NCI-H1694 treated with DMSO at 0.1 percent for 48 hours (cell line): ENCODE measurements at regions not wholly inside any gene's neighbourhood (a gene's known extent, or its start where the extent isn't known, plus 50 kb on each side); places are given as distances from the start of the nearest gene placed in this dataset.

Experiments
- DNase-seq: peaks from one replicate; lab custom pipeline; 2025; lab: John Stamatoyannopoulos, UW

DNA sequence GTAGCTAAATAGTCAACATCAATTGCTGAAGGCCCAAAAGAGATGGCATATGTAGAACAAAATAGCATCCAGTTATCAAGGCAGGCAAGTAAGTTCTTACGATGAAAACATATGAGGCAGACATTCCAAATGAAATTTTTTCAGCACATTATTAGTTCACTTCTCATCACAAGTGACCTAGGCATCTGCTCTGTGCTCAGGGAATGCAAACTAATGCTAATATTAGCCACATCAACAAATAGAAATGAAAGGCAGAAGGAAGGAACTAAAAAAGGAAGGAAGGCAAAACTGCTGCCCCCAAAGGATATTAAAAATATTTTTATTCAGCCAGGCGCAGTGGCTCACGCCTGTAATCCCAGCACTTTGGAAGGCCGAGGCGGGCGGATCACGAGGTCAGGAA is 51.2 kb upstream of the ROCK1 start:
- DNase-seq, result no peak

DNA sequence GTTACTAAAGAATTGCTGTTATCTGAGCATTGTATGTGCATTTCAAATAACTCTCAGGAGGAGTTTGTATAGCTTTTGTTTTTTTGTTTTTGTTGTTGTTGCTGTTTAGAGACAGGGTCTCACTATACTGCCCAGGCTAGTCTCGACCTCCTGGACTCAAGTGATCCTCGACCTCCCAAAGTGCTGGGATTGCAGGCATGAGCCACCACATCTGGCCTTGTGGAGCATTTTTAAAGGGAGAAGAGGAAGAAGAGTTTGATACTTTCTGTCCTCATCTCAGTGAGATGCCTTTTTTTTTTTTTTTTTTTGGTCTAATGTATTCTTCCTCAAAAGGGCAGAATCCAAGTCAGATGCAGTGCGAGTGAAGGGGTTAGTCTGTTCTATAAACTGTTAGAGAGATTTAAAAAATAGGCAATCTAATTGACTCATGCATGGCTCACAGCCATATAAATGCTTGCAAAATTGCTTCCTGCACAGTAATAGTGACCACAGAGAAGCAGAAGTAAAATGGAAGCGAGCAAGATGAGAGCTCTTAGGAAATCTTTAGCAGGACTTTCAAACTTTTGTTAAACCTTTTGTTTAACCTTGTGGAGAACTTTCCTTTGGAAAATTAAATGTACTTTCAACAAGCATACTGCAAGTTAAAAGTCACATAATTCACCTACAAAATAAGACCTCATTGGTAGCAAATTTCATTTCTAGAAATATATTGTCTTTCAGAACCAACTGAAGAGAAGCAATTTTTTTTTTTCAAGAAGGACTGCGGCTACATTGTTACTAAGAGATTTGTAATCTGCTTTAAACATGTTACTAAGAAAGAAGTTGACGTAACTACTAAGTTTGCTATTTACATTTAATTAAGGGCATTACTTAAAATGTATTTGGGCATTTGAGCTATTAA is 52.3 kb upstream of the ROCK1 start:
- DNase-seq, result no peak

DNA sequence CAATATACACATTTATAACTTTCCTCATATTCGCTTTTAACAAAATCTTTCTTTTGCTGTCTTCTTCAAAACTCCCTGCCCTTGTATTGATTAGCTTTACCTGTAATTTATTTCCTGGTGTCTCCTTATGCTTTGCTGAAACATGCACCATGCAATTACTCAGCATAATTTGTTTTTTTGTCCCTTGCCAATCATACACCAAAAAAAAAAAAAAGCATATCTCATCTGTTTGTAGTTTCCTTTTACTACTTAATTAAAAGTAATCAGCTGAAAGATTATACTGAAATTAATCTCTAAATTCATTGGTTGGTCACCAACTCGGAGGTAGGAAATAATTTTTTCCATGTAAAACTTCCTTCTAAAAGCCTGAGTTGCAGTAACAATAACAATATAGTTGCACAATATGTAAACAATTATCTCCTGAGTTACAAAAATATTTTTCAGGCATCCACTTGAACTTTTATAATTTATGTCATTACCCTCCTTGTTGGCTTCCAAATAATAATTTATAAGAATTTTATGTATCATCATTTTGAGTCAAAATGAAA is 53.0 kb upstream of the ROCK1 start:
- no peak for DNase-seq

DNA sequence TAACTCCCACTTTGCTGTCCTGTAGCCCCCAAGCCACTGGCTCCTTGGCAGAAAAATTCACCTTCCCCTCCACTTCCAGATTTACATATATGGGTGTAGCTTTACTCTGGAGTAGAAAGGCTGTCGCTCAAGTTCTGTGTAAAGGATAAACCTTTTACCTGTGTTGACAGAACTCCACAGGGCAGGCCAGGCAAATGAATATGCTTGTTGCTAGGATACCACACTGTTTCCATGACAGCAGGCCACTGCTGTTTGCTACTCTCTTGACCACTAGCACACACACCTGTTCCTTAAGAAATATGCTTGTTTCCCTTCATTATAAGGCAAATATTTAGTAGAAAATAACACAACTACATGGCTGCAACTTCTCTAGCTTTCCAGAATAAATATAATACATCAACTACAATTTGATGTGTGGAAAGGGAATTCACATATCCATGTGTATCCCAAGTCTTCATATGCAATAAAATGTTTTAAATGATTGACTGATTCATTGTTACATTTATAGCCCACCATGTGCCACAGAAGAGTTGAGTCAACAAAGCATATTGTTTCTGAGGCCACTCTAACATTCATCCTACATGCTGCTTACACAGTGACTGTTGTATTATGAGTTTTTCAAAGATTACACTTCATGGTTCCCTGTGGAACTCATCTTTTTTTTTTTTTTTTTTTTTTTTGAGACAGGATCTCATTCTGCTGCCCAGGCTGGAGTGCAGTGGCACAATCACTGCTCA is 56.2 kb upstream of the ROCK1 start:
- no peak for DNase-seq

DNA sequence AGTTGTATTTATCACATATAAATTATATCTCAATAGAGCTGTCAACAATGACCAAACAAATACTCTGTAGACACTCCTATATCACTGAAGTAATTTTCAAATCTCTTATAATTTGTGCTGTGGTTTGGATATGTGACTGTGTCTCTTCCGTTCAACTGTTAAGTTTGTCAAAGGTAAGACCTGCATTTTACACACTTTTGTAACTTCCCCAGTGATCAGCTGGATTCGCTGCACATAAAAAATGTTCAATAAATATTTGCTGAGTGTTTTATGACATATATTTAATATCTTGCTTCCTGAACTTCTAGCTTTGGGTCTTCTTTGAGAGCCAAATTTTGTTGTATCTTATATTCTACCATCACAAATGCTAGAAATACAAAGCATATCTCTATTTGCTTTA is 57.3 kb upstream of the ROCK1 start:
- DNase-seq, result no peak

DNA sequence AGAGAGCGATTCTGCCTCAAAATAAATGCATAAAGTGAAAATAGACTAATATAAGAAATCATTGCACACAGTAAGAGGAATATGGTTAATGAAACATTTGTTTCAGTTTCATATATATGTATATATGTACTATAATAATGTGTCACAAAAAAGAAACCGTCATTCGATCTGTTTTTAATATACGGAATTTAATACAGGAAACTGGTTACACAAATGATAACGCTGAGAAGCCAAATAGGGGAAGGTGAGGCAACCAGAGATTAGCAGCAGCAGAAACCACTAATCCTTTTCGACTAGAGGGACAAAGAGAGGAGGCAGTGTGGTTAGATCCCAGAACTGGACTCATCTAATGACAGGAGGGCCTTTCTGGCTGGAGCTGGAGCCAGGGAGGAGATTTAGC is 64.2 kb upstream of the GREB1L start:
- DNase-seq, result no peak

DNA sequence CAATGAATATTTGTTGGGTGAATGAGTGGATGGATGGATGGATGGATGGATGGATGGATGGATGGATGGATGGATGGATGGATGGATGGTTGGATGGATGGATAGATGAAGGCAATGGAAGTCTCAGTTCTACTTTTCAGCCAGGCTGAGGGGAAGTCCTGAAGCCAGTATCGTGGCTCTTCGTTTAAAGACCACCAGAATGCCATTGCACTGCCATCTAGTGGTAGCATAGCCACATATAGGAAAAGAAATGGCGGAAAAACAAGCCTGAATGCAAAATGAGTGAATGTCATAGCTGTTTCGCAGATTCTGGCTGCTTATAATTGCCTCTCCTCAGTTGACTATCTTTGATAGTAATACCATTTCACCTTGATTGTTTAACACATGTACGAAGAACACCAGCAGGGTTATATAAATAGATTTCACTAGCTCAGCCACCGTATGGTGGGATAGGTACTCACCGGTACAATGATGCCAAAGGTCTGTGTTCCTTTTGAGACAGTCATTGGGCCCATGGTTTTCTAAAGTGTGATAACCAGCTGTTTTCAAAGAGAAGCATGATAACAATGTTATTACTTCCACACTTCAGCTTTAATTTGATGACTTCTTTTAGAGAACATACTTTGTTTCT is 62.3 kb upstream of the GREB1L start:
- DNase-seq, result peak; percentile 30

DNA sequence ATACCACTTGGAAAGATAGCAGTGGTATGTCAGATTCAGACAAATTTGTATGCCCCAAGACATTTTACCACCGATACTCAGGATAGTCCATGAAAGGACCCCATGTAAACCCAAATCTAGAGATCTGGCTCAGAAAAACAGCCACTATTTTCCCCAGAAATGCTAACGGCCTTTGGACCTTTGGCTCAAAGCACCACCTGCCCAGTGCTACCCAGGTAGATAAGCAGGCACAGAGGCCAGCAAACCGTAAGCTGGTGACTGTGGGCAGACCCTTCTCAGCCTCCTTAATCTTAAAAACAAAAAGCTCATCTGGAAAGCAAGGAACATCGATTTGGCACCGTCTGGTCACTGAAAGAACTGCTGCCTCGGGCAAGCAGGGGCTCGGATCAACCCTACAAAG is 61.4 kb upstream of the GREB1L start:
- DNase-seq, result no peak

DNA sequence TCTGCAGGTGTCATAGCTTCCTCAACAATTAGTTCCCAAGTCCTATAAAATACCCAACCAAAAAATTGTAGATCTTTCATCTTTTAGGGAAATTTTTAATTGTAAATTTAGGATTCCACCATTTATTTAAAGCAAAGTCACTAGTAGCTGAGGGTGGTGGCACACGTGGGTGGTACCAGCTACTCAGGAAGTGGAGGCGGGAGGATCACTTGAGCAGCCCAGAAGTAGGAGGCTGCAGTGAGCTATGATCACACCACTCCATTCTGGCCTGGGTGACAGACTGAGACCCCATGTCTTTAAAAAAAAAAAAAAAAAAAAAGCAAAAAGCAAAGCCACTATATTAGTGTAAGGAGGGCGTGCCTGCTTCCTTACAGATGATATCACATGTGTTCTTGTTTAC is 60.3 kb upstream of the GREB1L start:
- no peak for DNase-seq

DNA sequence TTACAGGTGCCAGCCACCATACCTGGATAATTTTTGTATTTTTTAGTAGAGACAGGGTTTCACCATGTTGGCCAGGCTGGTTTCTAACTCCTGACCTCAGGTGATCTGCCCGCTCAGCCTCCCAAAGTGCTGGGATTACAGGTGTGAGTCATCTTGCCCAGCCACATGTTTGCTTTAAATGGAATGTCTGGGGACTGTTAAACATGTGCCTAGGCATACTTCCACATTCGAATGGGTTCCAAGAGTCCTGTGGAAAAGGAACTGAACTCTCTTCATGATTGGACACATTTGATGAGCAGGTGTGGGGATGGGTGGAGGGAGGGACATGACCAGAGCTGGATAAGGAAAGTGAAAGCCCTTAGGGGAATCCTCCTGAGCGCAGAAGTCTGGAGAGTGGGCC is 58.4 kb upstream of the GREB1L start:
- DNase-seq, result no peak

DNA sequence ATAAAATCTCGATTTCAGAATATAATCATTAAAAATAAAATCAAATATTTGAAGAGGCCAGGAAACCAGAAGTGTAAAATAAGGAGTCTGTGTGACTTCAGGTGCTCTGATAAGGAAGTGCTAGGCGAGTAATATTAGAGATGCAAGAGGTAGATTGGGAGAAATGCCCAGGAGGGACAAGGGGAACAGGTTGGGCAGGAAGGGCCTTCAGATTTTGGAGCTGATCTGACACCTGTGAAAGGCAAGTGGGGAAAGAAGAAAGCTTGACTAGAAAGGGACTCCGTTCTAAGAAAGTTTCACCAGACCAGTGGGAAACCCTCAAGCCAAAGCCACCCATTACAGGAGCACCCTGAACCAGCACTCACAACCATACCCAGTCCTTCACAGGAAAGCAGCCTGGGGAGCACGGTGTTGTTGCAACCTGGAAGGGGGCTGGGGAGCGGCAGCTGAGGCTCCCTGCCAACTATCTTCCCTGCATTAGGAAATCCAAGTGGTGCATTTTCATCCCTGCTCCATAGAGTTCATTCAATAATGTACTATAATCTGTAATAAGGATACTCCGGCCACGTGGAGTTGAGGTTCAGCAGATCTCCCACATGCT is 57.5 kb upstream of the GREB1L start:
- no peak for DNase-seq

DNA sequence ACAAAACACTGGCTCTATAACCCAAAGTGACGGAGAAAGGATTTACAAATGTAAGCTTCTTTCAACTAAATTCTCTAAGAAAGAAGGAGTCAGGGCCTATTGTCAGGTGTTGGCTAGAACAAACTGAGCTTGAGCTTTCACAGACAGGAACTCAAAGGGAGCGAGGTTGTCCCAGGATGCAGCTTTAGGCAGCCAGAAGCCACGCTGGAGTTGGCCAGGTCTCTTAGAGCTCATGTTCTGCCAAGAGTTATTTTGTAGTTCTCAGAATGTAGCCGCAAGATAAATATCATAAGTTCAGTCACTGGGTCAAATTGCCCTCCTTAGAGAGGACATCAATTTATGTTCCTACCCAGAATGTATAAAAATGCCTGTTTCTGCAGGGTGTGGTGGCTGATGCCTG is 54.1 kb upstream of the GREB1L start:
- no peak for DNase-seq

DNA sequence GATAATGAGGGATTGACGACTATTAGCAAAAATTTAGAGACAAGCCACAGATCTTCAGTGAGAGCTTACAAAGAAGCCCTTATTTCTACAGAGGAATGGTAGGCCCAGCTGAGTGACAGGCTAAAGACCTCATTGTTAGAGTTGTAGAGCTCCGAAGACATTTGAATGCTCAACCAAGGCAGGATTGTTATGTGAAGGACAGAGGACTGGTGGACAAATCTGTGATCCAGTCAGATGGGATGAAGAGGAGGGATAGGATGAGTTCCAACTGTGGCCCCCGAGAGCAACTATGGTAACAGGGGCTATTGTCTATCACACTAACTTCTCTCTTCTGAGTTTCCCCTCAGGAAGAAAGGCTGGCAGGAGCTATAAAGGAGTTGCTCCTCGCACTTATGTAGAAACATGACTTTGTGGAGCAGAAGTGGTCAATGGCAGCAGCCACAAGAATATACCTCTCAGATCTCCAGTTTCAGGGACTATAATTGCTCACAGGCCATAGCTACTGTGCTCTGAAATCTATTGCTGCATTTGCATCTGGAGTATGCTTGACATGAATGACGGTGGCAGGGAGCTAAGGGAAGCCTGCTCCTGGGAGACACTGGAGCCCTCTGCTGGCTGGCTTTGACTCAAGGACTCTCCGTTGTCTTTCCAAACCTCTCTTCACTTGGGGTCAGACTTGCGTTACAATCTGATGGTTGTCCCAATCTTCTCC is 50.3 kb upstream of the GREB1L start:
- DNase-seq, result no peak
